Gastroesophageal sphincter (tissue), 4 donors: ENCODE measurements at regions not wholly inside any gene's neighbourhood (a gene's known extent, or its start where the extent isn't known, plus 50 kb on each side); places are given as distances from the start of the nearest gene placed in this dataset.

Experiments used
- ATAC-seq: fragments of 150-250 bp; one replicate; pipeline ENCODE4 v1.9.1; 2016; ENCODE audit warnings: mild to moderate bottlenecking, moderate library complexity
- H3K27ac ChIP-seq, 4 donors: fragments of 200-600 bp; sonication (generic) in 3 of 4; 1 replicate in 3 of 4; 2 replicates in 1 of 4; pipeline ENCODE4 v1.5.1; 2016 to 2019
- H3K27me3 ChIP-seq: fragments of 200-600 bp; sonication (generic); one replicate; pipeline ENCODE4 v1.5.1; 2019
- H3K36me3 ChIP-seq, 2 donors: fragments of 200-600 bp; sonication (generic); one replicate each; pipeline ENCODE4 v1.5.1; 2019; ENCODE audit warnings: control low read depth in 1 of 2
- H3K4me1 ChIP-seq, 3 donors: fragments of 200-600 bp; sonication (generic); 1 replicate in 2 of 3; 2 replicates in 1 of 3; pipeline ENCODE4 v1.5.1; 2016 to 2019; ENCODE audit warnings: control low read depth in 2 of 3
- H3K4me3 ChIP-seq, 2 donors: fragments of 200-600 bp; sonication (generic); one replicate each; pipeline ENCODE4 v1.5.1; 2019; ENCODE audit warnings: mild to moderate bottlenecking in 1 of 2, moderate library complexity in 1 of 2
- H3K9me3 ChIP-seq, 3 donors: fragments of 200-600 bp; sonication (generic); one replicate each; pipeline ENCODE4 v1.5.1; 2017 to 2019; ENCODE audit warnings: control low read depth in 2 of 3
- CTCF ChIP-seq, 4 experiments: fragments of 200-600 bp in 2 of 4; fragments of 450-650 bp in 2 of 4; sonication (generic) in 1 of 4; IDR thresholded peaks; one replicate each; pipeline ENCODE4 v1.5.1; 2017 to 2019; ENCODE audit warnings: antibody characterized with exemption in 4 of 4, mild to moderate bottlenecking in 2 of 4, moderate library complexity in 2 of 4
- EP300 ChIP-seq: sonication (generic); formaldehyde crosslinking; IDR thresholded peaks from one replicate; pipeline ENCODE4 v1.6.1; 2017; ENCODE audit warnings: antibody characterized with exemption, mild to moderate bottlenecking
- POLR2A ChIP-seq, 2 donors: fragments of 450-650 bp; IDR thresholded peaks; one replicate each; pipeline ENCODE4 v1.6.1; 2017; ENCODE audit warnings: antibody characterized with exemption in 2 of 2, mild to moderate bottlenecking in 2 of 2, moderate library complexity in 1 of 2
- POLR2AphosphoS5 ChIP-seq: sonication (generic); formaldehyde crosslinking; IDR thresholded peaks from one replicate; pipeline ENCODE4 v1.6.1; 2017; ENCODE audit warnings: antibody characterized with exemption
- WGBS, 2 donors: methylation state at CpG; one replicate each; pipeline ENCODE4 v1.1.5; 2018; ENCODE audit warnings: low coverage in 1 of 2; 5-methylcytosine and 5-hydroxymethylcytosine counted together

GRCh38 chr20:16914277-16914676 lies 166.1 kb downstream of the OTOR start:
- H3K27me3 ChIP-seq = no peaks in the 10 kb centered on the region
- TF ChIP-seq EP300 (no peak), POLR2AphosphoS5 (no peak), CTCF (IDR thresholded peaks at IDR 0.05) (no peak)
- no peak for ATAC-seq
- H3K36me3 ChIP-seq = no peaks in the 10 kb centered on the region
- no peak overlapping the region for H3K4me3 ChIP-seq
- no peak overlapping the region for H3K27ac ChIP-seq
- H3K9me3 ChIP-seq = peaks cover 0 to 15% (median 0%) of the 10 kb centered on the region in 3 donors
- H3K4me1 ChIP-seq = no peaks in the 10 kb centered on the region
- 80% methylated on average over 1 of the region's 1 CpG; no CpG with 5 or more reads in 1 of the 2 donors for WGBS, 2 donors

GRCh38 chr20:16916165-16916564 lies 168.0 kb downstream of the OTOR start:
- WGBS, 2 donors = 30% methylated on average over 1 of the region's 1 CpG; no CpG with 5 or more reads in 1 of the 2 donors
- no peak overlapping the region for H3K4me3 ChIP-seq
- H3K27ac ChIP-seq = no peak overlapping the region
- ATAC-seq = no peak
- H3K4me1 ChIP-seq = no peaks in the 10 kb centered on the region
- H3K9me3 ChIP-seq = peaks cover 0 to 15% (median 0%) of the 10 kb centered on the region in 3 donors
- no peaks in the 10 kb centered on the region for H3K27me3 ChIP-seq
- no peaks in the 10 kb centered on the region for H3K36me3 ChIP-seq
- TF ChIP-seq POLR2AphosphoS5 (no peak), POLR2A (IDR thresholded peaks at IDR 0.05) (no peak), CTCF (IDR thresholded peaks at IDR 0.05) (no peak), EP300 (no peak)

GRCh38 chr20:16917636-16918035 lies 169.5 kb downstream of the OTOR start:
- Histone ChIP-seq H3K27ac (no peak overlapping the region), H3K4me3 (no peak overlapping the region), H3K36me3 (no peaks in the 10 kb centered on the region), H3K4me1 (no peaks in the 10 kb centered on the region), H3K9me3 (peaks cover 0 to 10% (median 0%) of the 10 kb centered on the region in 3 donors), H3K27me3 (no peaks in the 10 kb centered on the region)
- TF ChIP-seq POLR2A (IDR thresholded peaks at IDR 0.05) = no peak
- TF ChIP-seq POLR2AphosphoS5 = no peak
- no peak for TF ChIP-seq CTCF (IDR thresholded peaks at IDR 0.05)
- TF ChIP-seq EP300 = no peak
- ATAC-seq = no peak
- 40 to 64% methylated on average over 1 of the region's 1 CpG for WGBS, 2 donors

GRCh38 chr20:16918366-16918765 lies 170.2 kb downstream of the OTOR start:
- ATAC-seq = no peak
- Histone ChIP-seq H3K4me1 (no peaks in the 10 kb centered on the region), H3K4me3 (no peak overlapping the region), H3K36me3 (no peaks in the 10 kb centered on the region), H3K27me3 (no peaks in the 10 kb centered on the region), H3K27ac (no peak overlapping the region), H3K9me3 (peaks cover 0 to 3% (median 0%) of the 10 kb centered on the region in 3 donors)
- no peak for TF ChIP-seq CTCF (IDR thresholded peaks at IDR 0.05)
- no peak for TF ChIP-seq POLR2AphosphoS5
- no peak for TF ChIP-seq EP300
- TF ChIP-seq POLR2A (IDR thresholded peaks at IDR 0.05) = no peak
- WGBS, 2 donors = 78 to 85% methylated on average over 3 to 4 of the region's 4 CpGs

- Histone ChIP-seq H3K4me1 (no peaks in the 10 kb centered on the region), H3K27me3 (no peaks in the 10 kb centered on the region), H3K27ac (no peak overlapping the region), H3K9me3 (no peaks in the 10 kb centered on the region), H3K4me3 (no peak overlapping the region), H3K36me3 (no peaks in the 10 kb centered on the region)
- ATAC-seq = no peak
- WGBS, 2 donors = 60 to 70% methylated on average over 5 of the region's 5 CpGs
- TF ChIP-seq CTCF (IDR thresholded peaks at IDR 0.05) (no peak), POLR2A (IDR thresholded peaks at IDR 0.05) (no peak), POLR2AphosphoS5 (no peak), EP300 (no peak)
Measured at GRCh38 chr20:16919841-16920240, 171.7 kb downstream of the OTOR start.
